HFF-Myc (cell line): ENCODE measurements at regions not wholly inside any gene's neighbourhood (a gene's known extent, or its start where the extent isn't known, plus 50 kb on each side); places are given as distances from the start of the nearest gene placed in this dataset.
"Not testable (repeated sequence)": the region's sequence is repeated elsewhere in the genome, so short reads cannot be mapped to it uniquely, and the experiment has no call there.

Source experiments
- DNase-seq: peaks from one replicate; pipeline ENCODE4 v3.0.0-alpha.2; 2011; ENCODE audit warnings: low read depth; ENCODE audit errors: extremely low read depth
- H3K4me3 ChIP-seq: replicated peaks from 2 replicates; pipeline ENCODE4 v1.5.1; 2011; ENCODE audit warnings: low read depth, mild to moderate bottlenecking, control low read depth, low read length
- CTCF ChIP-seq: IDR thresholded peaks from 2 replicates; pipeline ENCODE4 v1.5.1; 2012; ENCODE audit warnings: mild to moderate bottlenecking, low read depth, low read length, control low read depth; ENCODE audit errors: missing control alignments

GRCh38 chr6:4632421-4632820 lies 143.8 kb upstream of the CDYL start:
- no peak overlapping the region for H3K4me3 ChIP-seq
- no peak for DNase-seq
- TF ChIP-seq CTCF, result no peak

- DNase-seq, H3K4me3 ChIP-seq: not testable (repeated sequence)
Measured at GRCh38 chr6:4629789-4630188, 146.4 kb upstream of the CDYL start.

GRCh38 chr6:4625557-4625956 lies 150.6 kb upstream of the CDYL start:
- H3K4me3 ChIP-seq, result no peak overlapping the region
- TF ChIP-seq CTCF, result no peak
- no peak for DNase-seq

- TF ChIP-seq CTCF, result no peak
Measured at GRCh38 chr6:4624726-4625125, 151.5 kb upstream of the CDYL start.

GRCh38 chr6:4620284-4621151 lies 155.7 kb upstream of the CDYL start:
- no peak for TF ChIP-seq CTCF
- no peak for DNase-seq
- no peak overlapping the region for H3K4me3 ChIP-seq

More at GRCh38 chr6:4624726-4625125, 151.5 kb upstream of the CDYL start:
- no peak for DNase-seq
- no peak overlapping the region for H3K4me3 ChIP-seq

GRCh38 chr6:4616311-4616710 lies 159.9 kb upstream of the CDYL start:
- no peak for DNase-seq
- no peak overlapping the region for H3K4me3 ChIP-seq
- no peak for TF ChIP-seq CTCF

- no peak for DNase-seq
Measured at GRCh38 chr6:4615891-4616290, 160.3 kb upstream of the CDYL start.

More at GRCh38 chr6:4615891-4616290, 160.3 kb upstream of the CDYL start:
- no peak overlapping the region for H3K4me3 ChIP-seq
- TF ChIP-seq CTCF, result no peak
